ENCODE measurements at regions not wholly inside any gene's neighbourhood (a gene's known extent, or its start where the extent isn't known, plus 50 kb on each side); places are given as distances from the start of the nearest gene placed in this dataset.

DNA sequence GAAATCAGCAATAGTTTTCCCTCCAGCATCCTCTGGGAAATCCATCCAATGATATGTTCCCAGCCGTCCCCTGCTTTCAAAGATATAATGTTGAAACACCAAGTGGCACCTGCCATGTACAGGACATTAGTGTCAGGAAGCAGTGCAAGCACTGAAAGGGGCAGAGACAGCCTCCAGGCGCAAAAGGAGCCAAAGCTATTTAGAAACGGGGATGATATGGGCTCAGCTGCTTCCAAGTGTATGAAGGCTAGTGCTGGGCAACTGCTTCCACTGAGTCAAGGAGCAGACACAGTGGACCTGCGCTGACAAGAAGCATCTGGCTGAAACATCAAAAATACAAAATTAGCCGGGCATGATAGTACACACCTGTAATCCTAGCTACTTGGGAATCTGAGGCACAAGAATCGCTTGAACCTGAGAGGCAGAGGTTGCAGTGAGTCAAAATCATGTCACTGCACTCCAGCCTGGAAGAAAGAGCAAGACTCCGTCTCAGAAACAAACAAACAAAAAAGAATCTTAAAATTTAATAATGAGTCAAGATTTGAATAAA, 119.7 kb downstream of the AQP9 start:
- ATAC-seq = no peak
- TF ChIP-seq, protein P1, sequence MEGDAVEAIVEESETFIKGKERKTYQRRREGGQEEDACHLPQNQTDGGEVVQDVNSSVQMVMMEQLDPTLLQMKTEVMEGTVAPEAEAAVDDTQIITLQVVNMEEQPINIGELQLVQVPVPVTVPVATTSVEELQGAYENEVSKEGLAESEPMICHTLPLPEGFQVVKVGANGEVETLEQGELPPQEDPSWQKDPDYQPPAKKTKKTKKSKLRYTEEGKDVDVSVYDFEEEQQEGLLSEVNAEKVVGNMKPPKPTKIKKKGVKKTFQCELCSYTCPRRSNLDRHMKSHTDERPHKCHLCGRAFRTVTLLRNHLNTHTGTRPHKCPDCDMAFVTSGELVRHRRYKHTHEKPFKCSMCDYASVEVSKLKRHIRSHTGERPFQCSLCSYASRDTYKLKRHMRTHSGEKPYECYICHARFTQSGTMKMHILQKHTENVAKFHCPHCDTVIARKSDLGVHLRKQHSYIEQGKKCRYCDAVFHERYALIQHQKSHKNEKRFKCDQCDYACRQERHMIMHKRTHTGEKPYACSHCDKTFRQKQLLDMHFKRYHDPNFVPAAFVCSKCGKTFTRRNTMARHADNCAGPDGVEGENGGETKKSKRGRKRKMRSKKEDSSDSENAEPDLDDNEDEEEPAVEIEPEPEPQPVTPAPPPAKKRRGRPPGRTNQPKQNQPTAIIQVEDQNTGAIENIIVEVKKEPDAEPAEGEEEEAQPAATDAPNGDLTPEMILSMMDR (IDR thresholded peaks at IDR 0.05) = no peak
- Mint-ChIP-seq H3K27me3 (no peaks in the 10 kb centered on the region), H3K4me1 (ENCODE audit: low read depth) (no peaks in the 10 kb centered on the region), H3K4me3 (no peak overlapping the region), H3K27ac (no peak overlapping the region), H3K36me3 (ENCODE audit: low read depth) (no peaks in the 10 kb centered on the region), H3K9me3 (no peaks in the 10 kb centered on the region)
- no peak for DNase-seq
- POLR2A ChIA-PET = no interaction called here
- CTCF ChIA-PET = no interaction called here
- intact Hi-C loops (cut with micrococcal nuclease) = no loop called here

DNA sequence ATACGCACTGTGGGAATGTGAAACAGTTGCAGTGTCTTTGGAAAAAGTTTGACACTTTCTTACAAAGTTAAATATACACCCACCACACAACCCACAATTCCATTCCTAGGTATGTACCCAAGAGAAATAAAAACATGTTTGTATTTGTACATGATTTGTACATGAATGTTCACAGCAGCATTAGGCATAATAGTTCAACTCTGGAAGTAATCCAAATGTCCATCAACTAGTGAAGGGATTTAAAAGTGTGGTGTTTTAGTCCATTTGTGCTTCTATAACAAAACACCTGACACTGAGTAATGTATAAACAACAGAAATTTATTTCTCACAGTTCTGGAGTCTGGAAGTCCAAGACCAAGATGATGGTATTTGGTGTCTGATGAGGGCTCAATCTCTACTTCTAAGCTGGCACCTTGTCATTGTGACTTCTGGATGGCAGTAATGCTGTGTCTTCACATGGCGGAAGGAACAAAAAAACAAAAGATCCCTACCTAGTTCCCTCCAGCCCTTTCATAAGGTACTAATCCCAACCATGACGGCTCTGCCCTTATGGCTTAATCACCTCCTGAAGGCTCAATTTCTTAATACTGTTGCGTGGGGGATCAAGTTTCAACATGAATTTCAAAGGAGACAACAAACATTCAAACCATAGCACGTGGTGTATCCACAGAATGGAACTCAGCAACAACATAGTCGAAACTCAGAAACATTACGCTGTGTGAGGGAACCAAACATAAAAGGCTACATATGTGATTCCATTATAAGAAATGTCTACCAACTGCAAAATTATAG, 120.5 kb downstream of the AQP9 start:
- no peaks in the 10 kb centered on the region for H3K27me3 Mint-ChIP-seq
- intact Hi-C loops (cut with micrococcal nuclease) = no loop called here

DNA sequence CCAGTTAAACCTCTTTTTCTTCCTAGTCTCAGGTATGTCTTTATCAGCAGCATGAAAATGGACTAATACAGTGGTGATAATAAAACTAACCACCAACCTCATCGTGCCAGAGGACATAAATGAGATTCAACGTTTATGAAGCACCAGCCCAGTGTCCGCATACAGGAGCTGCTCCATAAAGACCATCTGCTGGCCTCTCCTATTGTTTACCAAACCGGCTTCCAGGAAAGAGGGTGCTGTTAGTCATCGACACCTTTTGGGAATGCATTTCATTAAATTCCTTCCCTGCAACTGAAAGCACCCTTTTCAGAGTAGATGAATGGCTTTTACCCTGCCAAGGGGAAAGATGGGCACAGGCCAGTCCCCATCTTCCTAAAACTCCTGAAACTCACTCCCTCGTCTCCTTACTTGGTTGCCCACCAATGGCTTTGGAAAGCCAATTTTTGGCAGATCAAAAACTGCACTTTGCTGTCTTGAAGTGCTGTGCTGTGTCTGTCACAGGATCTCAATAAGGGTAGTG, 122.1 kb downstream of the AQP9 start:
- ChIA-PET POLR2A (no interaction called here), CTCF (no interaction called here)
- ATAC-seq (no peak), DNase-seq (no peak)
- H3K4me1 Mint-ChIP-seq (ENCODE audit: low read depth) = peaks cover 3% of the 10 kb centered on the region
- intact Hi-C loops (cut with micrococcal nuclease) = no loop called here
- no peak overlapping the region for H3K4me3 Mint-ChIP-seq
- TF ChIP-seq, protein P1 (IDR thresholded peaks at IDR 0.05) = no peak
- H3K36me3 Mint-ChIP-seq (ENCODE audit: low read depth) = no peaks in the 10 kb centered on the region
- no peak overlapping the region for H3K27ac Mint-ChIP-seq
- no peaks in the 10 kb centered on the region for H3K9me3 Mint-ChIP-seq
- no peaks in the 10 kb centered on the region for H3K27me3 Mint-ChIP-seq

More for the DNA sequence above, 120.5 kb downstream of the AQP9 start:
- H3K36me3 Mint-ChIP-seq (ENCODE audit: low read depth) = no peaks in the 10 kb centered on the region
- H3K4me1 Mint-ChIP-seq (ENCODE audit: low read depth) = no peaks in the 10 kb centered on the region
- H3K9me3 Mint-ChIP-seq = no peaks in the 10 kb centered on the region
- ChIA-PET CTCF (interaction anchor here (0.7 kb wide), 1 partner anchor 346 kb away, joined by 3 read pairs; no protein-coding TSS in a partner anchor), POLR2A (no interaction called here)
- no peak overlapping the region for H3K4me3 Mint-ChIP-seq
- ATAC-seq (no peak), DNase-seq (no peak)
- TF ChIP-seq, protein P1 (IDR thresholded peaks at IDR 0.05) = no peak
- H3K27ac Mint-ChIP-seq = no peak overlapping the region

DNA sequence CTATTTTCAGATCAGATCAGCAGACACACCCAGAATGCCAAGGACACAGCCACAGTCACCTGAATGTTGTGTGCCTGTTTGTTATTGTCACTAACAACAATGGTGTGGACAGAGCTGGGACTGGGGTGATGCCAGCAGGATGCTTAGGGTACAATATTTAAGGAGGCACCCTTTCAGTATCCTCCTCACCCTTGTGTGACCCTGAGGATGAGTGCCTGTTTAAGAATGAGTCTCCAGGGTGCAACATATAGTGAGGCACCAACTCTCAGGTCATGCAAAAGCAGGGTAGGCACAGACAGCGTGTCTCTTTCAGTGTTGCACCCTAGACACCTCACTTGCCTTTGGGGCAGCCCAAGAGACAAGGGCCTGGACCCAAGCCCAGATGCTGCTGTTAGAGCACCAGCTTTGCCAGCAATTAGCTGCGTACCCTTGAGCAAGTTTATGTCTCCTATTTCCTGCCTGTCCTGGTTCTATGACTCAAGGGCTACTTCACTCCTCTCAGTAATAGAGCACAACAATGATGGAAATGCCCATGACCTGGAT, 122.6 kb downstream of the AQP9 start:
- POLR2A ChIA-PET = no interaction called here
- intact Hi-C loops (cut with micrococcal nuclease) = no loop called here
- DNase-seq = no peak

More for the DNA sequence above, 122.6 kb downstream of the AQP9 start:
- Mint-ChIP-seq H3K4me1 (ENCODE audit: low read depth) (peaks cover 3% of the 10 kb centered on the region), H3K4me3 (no peak overlapping the region), H3K36me3 (ENCODE audit: low read depth) (no peaks in the 10 kb centered on the region), H3K9me3 (no peaks in the 10 kb centered on the region), H3K27ac (no peak overlapping the region), H3K27me3 (no peaks in the 10 kb centered on the region)
- no peak for ATAC-seq
- TF ChIP-seq, protein P1 (IDR thresholded peaks at IDR 0.05) = no peak
- CTCF ChIA-PET = no interaction called here
